T-cell (primary cell): ENCODE measurements at regions not wholly inside any gene's neighbourhood (a gene's known extent, or its start where the extent isn't known, plus 50 kb on each side); places are given as distances from the start of the nearest gene placed in this dataset.

ENCODE experiments used
- ATAC-seq, 4 experiments: fragments of 200-7000 bp in 3 of 4; fragments of 150-1000 bp in 1 of 4; cut with Tn5 transposase; replicated peaks in 1 of 4; 1 replicate in 3 of 4; 2 replicates in 1 of 4; pipeline ENCODE4 v1.10.0; 2021; ENCODE audit warnings: moderate library complexity in 3 of 4, mild to moderate bottlenecking in 2 of 4, moderate number of reproducible peaks in 1 of 4
- CTCF ChIA-PET, 2 donors: fragments of 300-600 bp; sonication (Branson Sonifier 250); formaldehyde crosslinking; loops; one replicate each; lab custom pipeline; 2022; ENCODE audit warnings: antibody characterized with exemption in 2 of 2; lab: Charles Lee
- POLR2A ChIA-PET, 2 donors: fragments of 300-600 bp; sonication (Branson Sonifier 250); formaldehyde crosslinking; loops; one replicate each; lab custom pipeline; 2022; ENCODE audit warnings: antibody characterized with exemption in 2 of 2; lab: Charles Lee
- DNase-seq, 35 experiments: peaks; one replicate each; pipeline versions ENCODE4 v3.0.0 to v3.0.0-alpha.2; 2013 to 2023
- H3K27ac ChIP-seq: one replicate; pipeline ENCODE4 v1.5.1; 2013; ENCODE audit warnings: low read length
- H3K27me3 ChIP-seq, 2 experiments: replicated peaks in 1 of 2; 1 replicate in 1 of 2; 2 replicates in 1 of 2; pipeline versions ENCODE4 v1.6.1 to v1.7.0; 2013; ENCODE audit warnings: low read length in 1 of 2, mixed read lengths in 1 of 2; ENCODE audit not compliant: control insufficient read depth in 2 of 2, insufficient read depth in 2 of 2; ENCODE audit errors: extremely low read depth in 1 of 2
- H3K36me3 ChIP-seq, 2 donors: 1 replicate in 1 of 2; 2 replicates in 1 of 2; pipeline versions ENCODE4 v1.6.1 to v1.7.0; 2013; ENCODE audit warnings: low read length in 1 of 2; ENCODE audit not compliant: control insufficient read depth in 2 of 2, insufficient read depth in 1 of 2; ENCODE audit errors: extremely low read depth in 1 of 2
- H3K4me1 ChIP-seq, 2 experiments: 1 replicate in 1 of 2; 2 replicates in 1 of 2; pipeline versions ENCODE4 v1.6.1 to v1.7.0; 2013; ENCODE audit warnings: low read length in 2 of 2, mixed read lengths in 1 of 2; ENCODE audit not compliant: insufficient read depth in 2 of 2, control insufficient read depth in 1 of 2; ENCODE audit errors: extremely low read depth in 1 of 2
- H3K4me3 ChIP-seq, 2 donors: 1 replicate in 1 of 2; 2 replicates in 1 of 2; pipeline versions ENCODE4 v1.5.1 to v1.7.0; 2013; ENCODE audit warnings: mild to moderate bottlenecking in 2 of 2, low read length in 1 of 2, moderate library complexity in 1 of 2; ENCODE audit not compliant: control insufficient read depth in 1 of 2; ENCODE audit errors: extremely low read depth in 1 of 2
- H3K9me3 ChIP-seq: 2 replicates; pipeline ENCODE4 v1.7.0; 2013
- H3K27ac Mint-ChIP-seq, 2 donors: one replicate each; pipeline ENCODE4 v1.8.0; 2020 to 2021; ENCODE audit warnings: mild to moderate bottlenecking in 2 of 2, mixed read lengths in 2 of 2
- H3K27me3 Mint-ChIP-seq, 2 donors: one replicate each; pipeline ENCODE4 v1.8.0; 2021 to 2022; ENCODE audit warnings: mixed read lengths in 2 of 2
- H3K36me3 Mint-ChIP-seq: one replicate; pipeline ENCODE4 v1.8.0; 2021; ENCODE audit warnings: mixed read lengths
- H3K4me1 Mint-ChIP-seq, 3 donors: one replicate each; pipeline ENCODE4 v1.8.0; 2020 to 2022; ENCODE audit warnings: mixed read lengths in 3 of 3, mild to moderate bottlenecking in 1 of 3
- H3K4me3 Mint-ChIP-seq, 3 donors: one replicate each; pipeline ENCODE4 v1.8.0; 2020 to 2022; ENCODE audit warnings: mild to moderate bottlenecking in 3 of 3, mixed read lengths in 3 of 3, moderate library complexity in 3 of 3
- H3K9me3 Mint-ChIP-seq, 3 donors: one replicate each; pipeline ENCODE4 v1.8.0; 2020 to 2022; ENCODE audit warnings: mixed read lengths in 3 of 3
- WGBS: methylation state at CpG from one replicate; pipeline ENCODE4 v1.1.5; 2013; ENCODE audit warnings: missing lambda C conversion rate; ENCODE audit not compliant: insufficient coverage; 5-methylcytosine and 5-hydroxymethylcytosine counted together

DNA sequence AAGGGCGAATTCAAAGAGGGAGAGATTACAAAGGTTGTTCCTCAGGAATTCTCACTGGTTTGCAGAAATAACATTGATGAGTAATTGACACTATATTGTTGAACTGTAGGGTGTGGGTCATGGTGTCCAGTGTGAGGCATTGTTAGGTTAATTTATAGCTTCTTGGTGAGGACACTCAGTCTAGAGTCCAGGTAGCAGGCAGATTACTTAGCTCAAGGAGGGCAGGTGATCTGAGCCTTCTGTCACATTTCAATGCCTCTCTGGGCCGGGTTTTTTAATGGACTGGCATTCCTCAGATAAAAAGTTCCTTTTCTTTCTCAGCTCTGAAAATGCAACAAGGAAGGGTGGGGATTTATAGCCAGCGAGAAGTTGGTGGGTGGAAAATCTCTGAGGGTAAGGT, 194.2 kb upstream of the PROK2 start:
- H3K4me3 Mint-ChIP-seq, result no peak overlapping the region
- no peak overlapping the region for H3K27ac Mint-ChIP-seq
- peaks cover 11 to 12% (median 12%) of the 10 kb centered on the region in 3 donors for H3K4me1 Mint-ChIP-seq
- Histone ChIP-seq H3K4me3 (no peak overlapping the region), H3K36me3 (no peaks in the 10 kb centered on the region), H3K9me3 (no peaks in the 10 kb centered on the region), H3K4me1 (peaks cover 0 to 2% of the 10 kb centered on the region in 2 experiments), H3K27me3 (peaks cover 0 to 3% of the 10 kb centered on the region in 2 experiments), H3K27ac (no peak overlapping the region)
- ChIA-PET POLR2A (no interaction called here), CTCF (no interaction called here)
- peaks cover 5 to 9% of the 10 kb centered on the region in 2 donors for H3K27me3 Mint-ChIP-seq
- 84% methylated on average over 1 of the region's 3 CpGs for WGBS
- no peak for DNase-seq
- no peaks in the 10 kb centered on the region for H3K9me3 Mint-ChIP-seq
- ATAC-seq, result no peak
- H3K36me3 Mint-ChIP-seq, result no peaks in the 10 kb centered on the region

DNA sequence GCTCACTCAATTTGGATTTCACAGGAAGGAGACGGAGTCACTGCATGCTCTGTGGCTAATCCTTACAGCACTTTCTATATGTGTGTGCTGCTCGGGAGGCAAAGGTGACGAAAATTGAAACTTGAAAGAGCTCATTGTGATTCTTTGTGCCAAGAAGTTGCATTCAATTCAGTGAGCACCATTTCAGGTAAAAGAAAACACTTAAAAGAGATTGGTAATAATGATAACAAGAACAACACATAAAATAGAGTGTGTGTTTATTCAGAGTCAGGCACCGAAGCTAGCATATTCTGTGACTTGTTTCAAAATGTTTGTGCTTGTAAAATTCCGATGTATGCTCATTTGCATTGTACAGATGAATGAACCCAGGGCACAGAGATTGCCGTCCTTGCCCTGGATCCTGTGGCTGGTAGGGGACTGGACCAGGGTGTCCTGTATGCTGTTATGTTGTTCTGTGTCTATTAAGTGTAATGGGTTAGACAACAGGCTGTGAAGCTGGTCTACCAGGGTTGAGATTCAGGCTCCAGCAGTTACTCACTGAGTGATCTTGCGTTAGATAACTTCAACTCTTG, 193.3 kb upstream of the PROK2 start:
- DNase-seq (no peak), ATAC-seq (no peak)
- Histone ChIP-seq H3K27me3 (peaks cover 0 to 3% of the 10 kb centered on the region in 2 experiments), H3K36me3 (no peaks in the 10 kb centered on the region), H3K4me3 (no peak overlapping the region), H3K9me3 (no peaks in the 10 kb centered on the region), H3K27ac (no peak overlapping the region), H3K4me1 (peaks cover 0 to 2% of the 10 kb centered on the region in 2 experiments)
- H3K27me3 Mint-ChIP-seq, result peaks cover 5 to 9% of the 10 kb centered on the region in 2 donors
- H3K4me1 Mint-ChIP-seq, result peaks cover 10 to 12% (median 10%) of the 10 kb centered on the region in 3 donors
- H3K9me3 Mint-ChIP-seq, result no peaks in the 10 kb centered on the region
- CTCF ChIA-PET, result no interaction called here
- WGBS, result 20% methylated on average over 1 of the region's 7 CpGs
- POLR2A ChIA-PET, result no interaction called here
- H3K36me3 Mint-ChIP-seq, result no peaks in the 10 kb centered on the region
- no peak overlapping the region for H3K27ac Mint-ChIP-seq
- no peak overlapping the region for H3K4me3 Mint-ChIP-seq

DNA sequence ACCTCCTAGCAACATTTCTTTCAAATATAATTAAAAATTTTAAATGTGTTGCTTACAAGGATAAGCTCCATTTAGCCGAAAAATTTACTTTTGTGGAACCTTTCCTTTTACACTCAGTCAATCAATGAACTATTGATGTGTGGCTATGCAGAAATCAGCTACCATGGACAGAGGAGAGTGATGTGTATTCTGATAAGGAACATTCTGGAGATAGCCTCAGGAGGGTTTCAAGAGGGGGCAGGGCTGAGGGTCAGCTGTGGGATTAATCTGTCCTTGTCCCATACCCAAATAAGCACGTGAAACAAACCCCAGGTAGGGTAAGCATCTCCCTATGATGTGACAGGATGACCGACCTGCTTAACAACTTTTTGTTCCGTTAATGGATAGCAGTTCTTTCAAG, 192.6 kb upstream of the PROK2 start:
- H3K27ac Mint-ChIP-seq, result no peak overlapping the region
- ChIA-PET POLR2A (no interaction called here), CTCF (no interaction called here)
- no peaks in the 10 kb centered on the region for H3K9me3 Mint-ChIP-seq
- Histone ChIP-seq H3K27ac (no peak overlapping the region), H3K4me1 (peaks cover 0 to 2% of the 10 kb centered on the region in 2 experiments), H3K27me3 (peaks cover 0 to 3% of the 10 kb centered on the region in 2 experiments), H3K36me3 (no peaks in the 10 kb centered on the region), H3K9me3 (no peaks in the 10 kb centered on the region), H3K4me3 (no peak overlapping the region)
- WGBS, result no CpG with 5 or more reads among the region's 4 CpGs
- no peak for DNase-seq
- no peak for ATAC-seq
- no peaks in the 10 kb centered on the region for H3K36me3 Mint-ChIP-seq
- H3K27me3 Mint-ChIP-seq, result peaks cover 5 to 11% of the 10 kb centered on the region in 2 donors
- H3K4me1 Mint-ChIP-seq, result peaks cover 10 to 12% (median 10%) of the 10 kb centered on the region in 3 donors
- no peak overlapping the region for H3K4me3 Mint-ChIP-seq

DNA sequence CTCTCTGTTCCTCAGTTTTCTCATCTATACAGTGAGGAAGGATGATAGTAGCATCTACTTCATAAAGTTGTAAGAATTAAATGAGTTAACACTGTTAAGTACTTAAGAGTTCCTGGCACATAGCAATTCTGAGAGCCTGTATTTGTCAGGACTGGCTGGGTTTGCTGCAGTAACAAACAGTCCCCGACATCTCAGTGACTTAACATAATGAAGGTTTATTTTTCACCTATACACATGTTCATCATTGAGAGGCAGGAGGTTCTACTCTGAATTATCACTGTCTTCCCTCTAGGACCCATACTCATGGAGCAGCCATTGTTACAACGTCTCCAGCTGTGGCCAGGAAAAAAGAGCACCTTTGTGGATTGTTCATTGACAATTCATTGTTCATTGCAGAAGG, 190.6 kb upstream of the PROK2 start:
- ChIA-PET CTCF (interaction anchor here in 1 of 2 donors (0.6 kb wide), 1 partner anchor 83 kb away, joined by 4 read pairs; no protein-coding TSS in a partner anchor), POLR2A (no interaction called here)
- no peak for DNase-seq
- H3K4me1 Mint-ChIP-seq, result peaks cover 10 to 12% (median 10%) of the 10 kb centered on the region in 3 donors
- H3K27me3 Mint-ChIP-seq, result peaks cover 8 to 11% of the 10 kb centered on the region in 2 donors
- no peaks in the 10 kb centered on the region for H3K9me3 Mint-ChIP-seq
- Histone ChIP-seq H3K9me3 (no peaks in the 10 kb centered on the region), H3K36me3 (no peaks in the 10 kb centered on the region), H3K27me3 (peaks cover 0 to 3% of the 10 kb centered on the region in 2 experiments), H3K4me3 (no peak overlapping the region), H3K27ac (no peak overlapping the region), H3K4me1 (peaks cover 0 to 2% of the 10 kb centered on the region in 2 experiments)
- no peak overlapping the region for H3K4me3 Mint-ChIP-seq
- no peaks in the 10 kb centered on the region for H3K36me3 Mint-ChIP-seq
- WGBS, result 89% methylated on average over 1 of the region's 2 CpGs
- H3K27ac Mint-ChIP-seq, result no peak overlapping the region
- no peak for ATAC-seq

DNA sequence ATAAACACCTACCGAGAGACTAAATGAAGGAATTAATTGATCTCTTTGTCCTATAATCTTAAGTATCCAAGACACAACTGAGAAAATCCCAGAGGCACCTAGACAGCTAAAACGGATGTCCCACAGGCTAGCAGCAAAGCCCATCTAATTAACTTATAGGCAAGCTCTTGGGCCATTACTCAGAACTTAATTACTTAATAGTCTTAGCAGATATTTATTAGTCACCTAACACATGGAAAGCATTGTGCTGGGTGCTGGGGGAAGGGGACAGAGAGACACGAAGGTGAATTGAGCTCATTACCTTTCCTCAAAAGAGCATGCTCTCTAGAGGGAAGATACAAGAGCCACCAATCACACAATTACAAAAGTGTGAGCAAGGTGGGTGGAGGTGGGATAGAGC, 189.8 kb upstream of the PROK2 start:
- Mint-ChIP-seq H3K4me3 (no peak overlapping the region), H3K9me3 (no peaks in the 10 kb centered on the region), H3K4me1 (peaks cover 10 to 12% (median 10%) of the 10 kb centered on the region in 3 donors), H3K27me3 (peaks cover 8 to 11% of the 10 kb centered on the region in 2 donors), H3K36me3 (no peaks in the 10 kb centered on the region), H3K27ac (no peak overlapping the region)
- no CpG with 5 or more reads among the region's 3 CpGs for WGBS
- Histone ChIP-seq H3K36me3 (no peaks in the 10 kb centered on the region), H3K27ac (no peak overlapping the region), H3K4me1 (peaks cover 0 to 2% of the 10 kb centered on the region in 2 experiments), H3K9me3 (no peaks in the 10 kb centered on the region), H3K27me3 (peaks cover 0 to 3% of the 10 kb centered on the region in 2 experiments), H3K4me3 (no peak overlapping the region)
- ChIA-PET POLR2A (no interaction called here), CTCF (interaction anchor here in 1 of 2 donors (0.6 kb wide), 1 partner anchor 84 kb away, joined by 4 read pairs; no protein-coding TSS in a partner anchor)
- DNase-seq (no peak), ATAC-seq (no peak)

DNA sequence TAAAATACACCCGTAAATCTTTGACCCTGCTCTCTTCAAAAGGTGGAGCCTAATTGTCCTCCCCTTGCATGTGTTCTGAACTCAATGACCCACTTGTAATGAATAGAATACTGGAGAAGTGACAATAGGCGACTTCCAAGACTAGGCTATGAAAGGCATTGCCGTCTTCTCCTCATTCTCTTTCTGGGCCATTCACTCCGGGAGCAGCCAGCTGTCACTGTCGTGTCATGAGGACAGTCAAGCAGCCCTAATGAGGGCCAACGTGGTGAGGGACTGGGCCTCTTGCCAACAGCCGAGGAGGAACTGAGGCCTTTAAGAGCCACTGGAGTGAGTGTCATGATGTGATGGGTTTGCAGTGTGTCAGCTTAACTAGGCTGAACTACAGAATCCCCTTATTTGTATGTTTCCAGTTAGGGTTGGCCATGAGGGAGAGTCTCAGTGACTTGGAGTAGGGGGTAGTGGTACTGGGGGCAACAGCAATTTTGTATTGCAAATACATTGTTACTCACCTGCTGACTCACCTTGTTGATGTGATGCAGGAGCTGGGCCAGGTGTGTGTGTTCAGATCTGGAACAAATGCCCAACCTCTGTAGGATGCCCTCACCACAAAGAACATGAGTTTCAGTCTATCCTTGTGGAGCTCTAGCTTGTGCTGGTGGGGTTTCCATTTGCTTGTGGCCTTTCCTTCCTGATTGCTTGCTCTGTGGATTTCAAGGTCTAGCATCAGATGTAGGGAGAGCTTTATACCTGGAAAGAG, 188.5 kb upstream of the PROK2 start:
- CTCF ChIA-PET, result no interaction called here
- peaks cover 0 to 2% of the 10 kb centered on the region in 2 experiments for H3K4me1 ChIP-seq
- Mint-ChIP-seq H3K9me3 (no peaks in the 10 kb centered on the region), H3K4me3 (no peak overlapping the region), H3K4me1 (peaks cover 5 to 7% (median 6%) of the 10 kb centered on the region in 3 donors), H3K27ac (no peak overlapping the region), H3K36me3 (no peaks in the 10 kb centered on the region), H3K27me3 (peaks cover 8 to 11% of the 10 kb centered on the region in 2 donors)
- no peak overlapping the region for H3K4me3 ChIP-seq
- no peaks in the 10 kb centered on the region for H3K36me3 ChIP-seq
- H3K27me3 ChIP-seq, result peaks cover 0 to 3% of the 10 kb centered on the region in 2 experiments
- no peak overlapping the region for H3K27ac ChIP-seq
- POLR2A ChIA-PET, result no interaction called here
- ATAC-seq (no peak), DNase-seq (peak in 1 of 35 experiments; percentile 3)
- 81% methylated on average over 3 of the region's 7 CpGs for WGBS
- no peaks in the 10 kb centered on the region for H3K9me3 ChIP-seq
